ENCODE measurements at regions not wholly inside any gene's neighbourhood (a gene's known extent, or its start where the extent isn't known, plus 50 kb on each side); places are given as distances from the start of the nearest gene placed in this dataset.

DNA sequence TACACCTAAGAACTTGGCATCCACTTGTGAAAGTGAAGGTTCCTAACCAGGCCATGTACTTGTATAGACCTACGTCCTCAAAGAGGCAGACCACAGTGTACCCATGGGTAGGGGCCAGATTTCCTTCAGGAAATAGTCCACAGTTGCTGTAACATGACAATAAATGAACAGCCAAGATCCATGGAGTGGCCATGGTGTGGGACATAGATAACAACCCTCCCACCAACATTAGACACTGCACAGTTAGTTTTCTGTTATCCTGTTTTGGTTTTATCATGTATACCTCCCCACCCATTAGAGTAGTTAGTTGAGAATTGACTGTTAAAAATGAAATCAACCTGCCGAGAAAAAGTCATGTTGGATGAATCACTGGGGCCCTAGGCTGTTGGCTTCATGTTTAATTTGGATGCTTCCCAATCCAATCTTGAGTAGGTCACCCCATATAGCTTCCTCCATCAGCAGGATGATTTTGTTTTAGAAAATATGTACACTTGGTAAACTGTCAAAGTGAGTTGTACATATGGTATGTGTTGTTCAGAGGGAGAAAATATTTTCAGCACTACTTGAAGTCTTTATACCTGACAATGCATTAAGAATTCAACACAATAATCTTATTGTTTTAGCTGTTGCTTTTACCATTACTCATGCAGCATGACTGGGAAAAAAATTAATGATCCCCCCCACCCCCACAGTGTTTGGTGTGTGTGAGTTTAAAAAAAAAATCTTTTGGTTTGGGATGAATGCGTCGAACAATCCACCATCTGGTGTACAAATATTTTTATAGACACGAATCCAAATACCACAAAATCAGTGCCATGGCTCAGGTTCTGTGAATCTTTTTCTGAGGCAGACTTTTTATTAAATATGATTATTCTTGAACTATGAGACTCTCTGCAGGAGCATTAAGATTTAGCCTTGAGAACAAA is 88.3 kb upstream of the ARHGAP29 start:
- no peak for DNase-seq

DNA sequence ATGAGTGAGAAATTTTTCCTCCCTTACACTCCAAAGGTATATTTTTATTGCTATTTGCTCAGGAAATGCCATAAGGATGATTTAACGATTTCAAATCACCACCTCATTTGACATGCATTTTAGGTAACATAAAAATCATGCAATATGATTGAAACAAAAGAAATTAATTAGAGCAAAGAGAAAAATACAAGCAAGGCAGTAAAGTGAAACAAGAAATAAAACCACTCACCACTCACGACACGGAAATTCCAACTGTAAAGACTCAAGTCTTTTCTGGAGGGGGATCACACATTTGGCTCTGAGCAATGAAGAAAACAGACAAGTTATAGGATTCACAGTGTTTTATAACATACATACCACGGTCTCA is 86.8 kb upstream of the ARHGAP29 start:
- DNase-seq = no peak

GRCh38 chr1:94323311-94324177 is 86.2 kb upstream of the ARHGAP29 start:
- DNase-seq = no peak

- no peak for DNase-seq
Observed at GRCh38 chr1:94322696-94323095, 85.3 kb upstream of the ARHGAP29 start.

DNA sequence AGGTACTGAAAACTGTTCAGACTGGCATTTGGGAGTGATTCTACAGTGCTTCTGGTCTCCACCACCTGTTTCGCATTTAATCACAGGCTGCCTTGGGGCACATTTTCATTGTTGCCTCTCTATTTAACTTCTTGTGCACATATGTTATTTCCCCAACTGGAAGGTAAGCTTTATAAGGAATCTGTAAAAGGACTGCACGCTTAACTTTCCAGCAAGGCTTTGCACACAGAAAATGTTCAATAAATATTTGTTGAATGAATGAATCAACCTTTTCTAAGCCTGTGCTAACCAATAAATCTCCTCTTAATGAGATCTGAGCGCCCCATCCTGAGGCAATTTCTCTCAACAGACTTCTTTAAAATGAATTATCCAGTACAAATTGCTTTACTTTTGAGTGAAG is 84.3 kb upstream of the ARHGAP29 start:
- DNase-seq = no peak

DNA sequence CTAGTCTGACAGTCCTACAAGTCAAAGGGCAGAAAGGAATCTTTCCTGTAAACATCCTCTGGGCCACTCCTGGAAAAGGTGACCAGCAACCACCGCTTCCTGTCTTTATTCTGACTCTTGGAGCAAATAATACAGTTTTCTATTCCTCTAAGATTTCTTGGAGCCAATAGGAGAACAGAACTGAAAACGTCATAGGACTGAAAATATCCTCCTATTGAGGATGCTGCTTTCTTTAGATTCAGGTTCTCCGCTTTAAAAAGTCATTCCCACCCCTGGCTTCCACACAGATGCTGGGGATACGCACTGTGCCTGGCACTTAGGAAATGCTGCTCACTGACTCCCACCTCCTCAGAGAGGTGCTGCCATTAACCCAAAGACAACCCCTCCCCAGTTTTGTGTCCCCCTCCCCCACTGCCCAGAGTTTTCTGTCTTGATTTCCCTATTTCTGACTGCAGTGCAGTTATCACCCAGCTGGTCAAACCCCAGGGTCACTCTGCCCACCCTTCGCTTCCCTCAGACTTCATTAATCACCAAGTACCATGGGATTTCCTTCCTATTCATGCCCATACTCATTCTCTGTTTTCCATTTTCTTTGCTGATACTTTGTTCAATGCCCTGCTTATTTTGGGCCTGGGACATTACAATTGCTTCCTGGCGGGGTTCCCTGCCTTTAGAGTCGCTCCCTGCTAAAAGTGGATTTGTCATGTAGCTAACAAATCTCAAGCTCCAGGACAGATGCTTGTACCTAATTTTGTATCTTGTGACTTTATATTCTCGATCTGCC is 82.1 kb upstream of the ARHGAP29 start:
- DNase-seq = no peak

DNA sequence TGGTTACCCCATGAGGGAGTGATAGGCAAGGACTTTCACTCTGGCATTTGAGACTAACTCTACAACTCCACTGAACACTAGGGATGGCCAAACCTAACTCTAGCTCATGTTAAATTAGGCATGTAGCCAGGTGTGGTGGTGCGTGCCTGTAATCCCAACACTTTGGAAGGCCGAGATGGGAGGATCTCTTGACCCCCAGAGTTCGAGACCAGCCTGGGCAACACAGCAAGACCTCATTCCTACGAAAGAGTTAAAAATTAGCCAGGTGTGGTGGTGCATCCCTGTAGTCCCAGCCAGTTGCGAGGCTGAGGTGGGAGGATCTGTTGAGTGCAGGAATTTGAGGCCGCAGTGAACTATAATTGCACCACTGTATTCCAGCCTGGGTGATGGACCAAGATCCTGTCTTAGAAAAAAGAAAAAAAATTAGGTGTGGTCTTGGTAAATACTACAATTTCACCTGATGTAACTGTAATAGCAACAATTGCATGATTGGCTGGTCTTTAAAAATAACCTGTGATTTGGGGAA is 81.2 kb upstream of the ARHGAP29 start:
- DNase-seq = no peak

DNA sequence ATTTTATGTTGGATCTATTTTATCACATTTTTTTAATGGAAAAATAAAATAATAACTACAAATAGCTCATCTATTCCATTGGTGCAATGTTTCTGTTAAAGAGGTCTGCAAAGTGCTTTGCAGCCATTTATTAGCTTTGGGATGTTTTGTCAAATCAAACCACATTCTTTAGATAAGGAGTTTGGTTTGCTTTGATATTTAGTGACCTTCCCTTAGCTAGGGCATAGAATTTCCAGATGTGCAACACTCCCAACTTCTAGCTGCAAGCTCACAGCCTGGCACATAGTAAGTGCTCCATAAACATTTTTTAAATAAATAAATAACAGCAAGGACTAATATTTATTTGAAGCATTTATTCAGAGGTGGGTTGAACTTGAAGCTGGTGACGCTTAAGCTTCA is 80.4 kb upstream of the ARHGAP29 start:
- DNase-seq = no peak

DNA sequence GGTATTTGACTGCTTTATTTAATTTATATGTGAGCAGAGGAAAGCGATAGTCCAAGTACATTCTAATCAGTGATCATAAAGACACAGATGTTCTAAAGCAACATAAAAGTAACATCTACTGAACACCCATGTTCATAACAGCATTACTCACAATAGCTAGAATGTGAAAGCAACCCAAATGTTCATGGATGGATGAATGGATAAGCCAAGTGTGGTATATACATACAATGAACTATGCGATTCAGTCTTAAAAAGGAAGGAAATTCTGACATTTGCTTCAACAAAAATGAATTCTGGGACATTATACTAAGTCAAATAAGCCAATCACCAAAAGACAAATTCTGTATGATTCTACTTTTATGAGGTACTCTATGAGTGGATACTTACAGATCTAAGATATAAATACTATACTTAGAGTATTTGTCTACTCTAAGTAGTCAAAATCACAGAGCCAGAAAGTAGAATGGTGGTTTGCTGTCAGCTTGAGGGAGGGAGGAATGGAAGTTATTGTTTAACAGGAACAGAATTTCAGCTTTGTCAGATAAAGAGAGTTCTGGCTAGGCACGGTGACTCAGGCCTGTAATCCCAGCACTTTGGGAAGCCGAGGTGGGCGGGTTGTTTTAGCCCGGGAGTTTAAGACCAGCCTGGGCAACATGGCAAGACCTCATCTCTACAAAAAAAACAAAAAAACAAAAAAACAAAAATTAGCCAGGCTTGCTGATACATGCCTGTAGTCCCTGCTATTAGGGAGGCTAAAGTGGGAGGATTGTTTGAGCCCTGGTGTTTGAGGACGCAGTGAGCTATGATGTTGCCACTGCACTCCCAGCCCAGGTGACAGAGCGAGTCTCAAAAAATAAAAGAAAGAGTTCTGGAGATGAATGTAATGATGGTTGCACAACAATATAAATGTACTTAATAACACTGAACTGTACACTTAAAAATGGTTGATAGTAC is 79.7 kb upstream of the ARHGAP29 start:
- DNase-seq = no peak

- DNase-seq = no peak
Observed at GRCh38 chr1:94316183-94316582, 78.8 kb upstream of the ARHGAP29 start.

GRCh38 chr1:94315552-94316116 is 78.2 kb upstream of the ARHGAP29 start:
- no peak for DNase-seq

DNA sequence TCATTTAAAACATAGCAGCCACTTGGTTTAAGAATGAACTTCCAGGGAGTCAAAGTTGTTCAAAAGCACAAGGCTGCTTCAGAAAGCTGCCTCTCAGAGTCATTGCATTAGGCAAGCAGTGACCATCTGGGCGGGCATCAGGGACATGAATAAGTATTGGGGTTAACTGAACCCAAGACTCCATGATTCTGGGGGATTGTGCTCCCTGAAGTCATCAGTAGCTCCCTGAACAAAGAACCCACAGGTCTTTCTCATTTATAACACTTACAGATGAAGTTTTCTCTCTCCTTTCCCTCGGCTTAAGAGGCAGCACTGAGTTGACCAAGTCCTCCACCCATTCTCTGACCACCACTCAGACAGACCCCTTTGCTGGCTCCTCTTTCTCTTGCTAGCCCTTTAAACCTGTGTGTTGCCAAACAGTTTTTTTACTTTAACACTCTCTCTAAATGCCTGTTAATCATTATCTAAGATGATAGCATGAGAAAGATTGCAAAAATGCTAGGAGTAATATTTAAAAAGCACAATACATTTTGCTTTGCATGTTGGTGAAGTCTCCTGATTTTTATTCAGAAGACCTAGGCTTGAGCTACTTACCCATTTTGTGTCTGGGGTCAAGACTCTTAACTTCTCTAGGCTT is 77.0 kb upstream of the ARHGAP29 start:
- DNase-seq = no peak

- DNase-seq = no peak
Observed at GRCh38 chr1:94310570-94311270, 73.3 kb upstream of the ARHGAP29 start.

- no peak for DNase-seq
Observed at GRCh38 chr1:94309829-94310569, 72.6 kb upstream of the ARHGAP29 start.

DNA sequence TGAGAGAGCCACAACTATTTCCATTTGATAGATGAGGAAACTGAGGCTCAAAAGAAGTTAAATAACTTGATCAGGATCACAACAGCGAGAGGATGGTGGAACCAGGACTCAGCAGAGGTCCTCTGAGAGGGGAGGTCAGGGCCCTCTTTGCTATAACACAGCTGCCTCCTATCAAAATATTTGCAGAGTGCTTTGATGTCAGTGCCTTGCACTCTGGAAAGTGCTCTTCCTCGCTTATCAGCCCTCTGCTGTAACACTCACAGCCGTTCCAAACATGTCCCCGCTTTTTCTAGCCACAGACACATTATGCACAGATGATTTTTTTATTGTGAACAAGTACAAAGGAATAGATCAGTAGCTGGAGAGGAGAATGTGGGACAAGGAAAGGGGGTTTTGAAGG is 71.8 kb upstream of the ARHGAP29 start:
- DNase-seq = no peak

GRCh38 chr1:94306521-94306920 is 69.1 kb upstream of the ARHGAP29 start:
- no peak for DNase-seq

GRCh38 chr1:94305704-94306103 is 68.3 kb upstream of the ARHGAP29 start:
- no peak for DNase-seq

DNA sequence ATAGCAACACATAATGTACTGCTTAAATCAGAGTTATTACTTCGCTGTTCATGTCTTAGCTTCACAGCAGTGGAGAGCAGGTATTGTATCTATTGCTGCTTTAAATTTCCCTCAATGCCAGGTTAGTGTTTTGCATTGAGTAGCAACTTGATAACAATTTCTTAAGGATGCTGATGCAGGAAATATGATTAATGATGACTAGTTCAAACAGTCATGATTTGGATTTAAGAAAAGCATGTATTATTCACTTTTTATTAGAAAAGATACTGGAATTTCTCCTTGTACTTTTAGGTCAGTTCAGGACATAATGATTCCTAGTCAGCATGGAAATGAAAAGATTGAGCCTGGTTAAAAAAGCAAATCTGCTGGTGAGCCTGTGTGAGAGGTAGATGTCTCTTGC is 67.2 kb upstream of the ARHGAP29 start:
- no peak for DNase-seq

DNA sequence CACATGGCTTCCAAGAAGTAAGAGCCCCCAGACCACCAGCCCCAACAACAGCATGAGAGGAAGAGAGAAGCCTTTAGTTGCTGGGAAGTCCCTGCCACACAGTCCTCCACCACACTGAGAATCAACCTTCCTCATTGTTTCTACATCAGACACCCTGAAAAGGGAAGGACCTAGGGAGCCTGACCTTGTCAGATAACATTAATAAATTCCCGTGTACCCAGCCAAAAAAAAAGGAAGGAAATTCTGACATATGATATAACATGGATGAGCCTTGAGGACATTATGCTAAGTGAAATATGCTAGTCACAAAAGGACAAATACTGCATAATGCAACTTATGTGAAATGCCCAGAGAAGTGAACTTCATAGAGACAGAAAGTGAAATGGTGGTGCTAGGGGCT is 65.6 kb upstream of the ARHGAP29 start:
- peak; percentile 57 to 61 for DNase-seq
